GM21825 (cell line): ENCODE measurements at regions not wholly inside any gene's neighbourhood (a gene's known extent, or its start where the extent isn't known, plus 50 kb on each side); places are given as distances from the start of the nearest gene placed in this dataset.
"Not testable (repeated sequence)": the region's sequence is repeated elsewhere in the genome, so short reads cannot be mapped to it uniquely, and the experiment has no call there.

ENCODE experiments used
- ATAC-seq: cut with Tn5 transposase; IDR thresholded peaks from one replicate; pipeline ENCODE4 v1.9.1; 2021; ENCODE audit warnings: mild to moderate bottlenecking, moderate library complexity; ENCODE audit not compliant: unreplicated experiment

- no peak for ATAC-seq
Observed at GRCh38 chr7:130789436-130789835, 55.4 kb upstream of the KLF14 start.

- no peak for ATAC-seq
Observed at GRCh38 chr7:130791746-130792145, 57.7 kb upstream of the KLF14 start.

- no peak for ATAC-seq
Observed at GRCh38 chr7:130793855-130794618, 60.0 kb upstream of the KLF14 start.

- no peak for ATAC-seq
Observed at GRCh38 chr7:130794619-130794922, 60.6 kb upstream of the KLF14 start.

- ATAC-seq: not testable (repeated sequence)
Observed at GRCh38 chr7:130796425-130796824, 62.4 kb upstream of the KLF14 start.

- no peak for ATAC-seq
Observed at GRCh38 chr7:130803127-130803526, 69.1 kb upstream of the KLF14 start.

GRCh38 chr7:130804220-130804619 lies 70.2 kb upstream of the KLF14 start:
- ATAC-seq: no peak

GRCh38 chr7:130812819-130813218 lies 78.8 kb upstream of the KLF14 start:
- ATAC-seq: not testable (repeated sequence)

- no peak for ATAC-seq
Observed at GRCh38 chr7:130814778-130815335, 80.8 kb upstream of the KLF14 start.

- ATAC-seq: no peak
Observed at GRCh38 chr7:130818056-130818455, 84.0 kb upstream of the KLF14 start.

- no peak for ATAC-seq
Observed at GRCh38 chr7:130821864-130822263, 87.9 kb upstream of the KLF14 start.

- no peak for ATAC-seq
Observed at GRCh38 chr7:130822642-130823041, 88.6 kb upstream of the KLF14 start.

GRCh38 chr7:130823060-130823459 lies 89.1 kb upstream of the KLF14 start:
- no peak for ATAC-seq

GRCh38 chr7:130825819-130826218 lies 91.8 kb upstream of the KLF14 start:
- no peak for ATAC-seq

- no peak for ATAC-seq
Observed at GRCh38 chr7:130829415-130829814, 95.4 kb upstream of the KLF14 start.

- no peak for ATAC-seq
Observed at GRCh38 chr7:130831322-130831721, 97.3 kb upstream of the KLF14 start.

GRCh38 chr7:130831817-130832481 lies 97.9 kb upstream of the KLF14 start:
- no peak for ATAC-seq

GRCh38 chr7:130838738-130839137 lies 104.7 kb upstream of the KLF14 start:
- ATAC-seq: no peak

GRCh38 chr7:130840599-130840998 lies 106.6 kb upstream of the KLF14 start:
- ATAC-seq: no peak

- no peak for ATAC-seq
Observed at GRCh38 chr7:130841416-130841815, 107.4 kb upstream of the KLF14 start.

GRCh38 chr7:130843703-130844102 lies 109.7 kb upstream of the KLF14 start:
- no peak for ATAC-seq

GRCh38 chr7:130844811-130845580 lies 111.0 kb upstream of the KLF14 start:
- no peak for ATAC-seq
